ENCODE measurements at regions not wholly inside any gene's neighbourhood (a gene's known extent, or its start where the extent isn't known, plus 50 kb on each side); places are given as distances from the start of the nearest gene placed in this dataset.
A peak's percentile ranks its signal among the peaks of the same experiment; 100 is the strongest.
"Not testable (repeated sequence)": the region's sequence is repeated elsewhere in the genome, so short reads cannot be mapped to it uniquely, and the experiment has no call there.

DNA sequence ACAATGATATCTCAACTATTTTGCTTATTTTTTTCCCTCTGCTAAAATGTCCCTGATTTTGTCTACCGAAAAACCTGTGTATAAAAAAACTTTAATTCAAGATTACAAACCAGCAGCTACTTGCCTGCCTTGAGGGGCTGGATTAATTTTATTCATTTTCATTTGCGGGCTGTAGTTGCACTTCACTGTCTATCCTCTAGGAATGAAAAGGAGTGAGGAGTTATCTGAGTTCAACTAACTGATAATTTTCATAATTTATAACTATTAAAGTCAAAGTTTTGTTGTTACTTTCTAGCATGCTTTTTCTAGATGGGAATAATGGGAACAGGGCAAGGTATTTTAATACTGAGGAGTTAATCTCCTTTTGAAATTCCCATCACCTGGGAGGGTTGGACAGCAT is 50.3 kb upstream of the AGTPBP1 start:
- FAIRE-seq: peak; percentile 88

DNA sequence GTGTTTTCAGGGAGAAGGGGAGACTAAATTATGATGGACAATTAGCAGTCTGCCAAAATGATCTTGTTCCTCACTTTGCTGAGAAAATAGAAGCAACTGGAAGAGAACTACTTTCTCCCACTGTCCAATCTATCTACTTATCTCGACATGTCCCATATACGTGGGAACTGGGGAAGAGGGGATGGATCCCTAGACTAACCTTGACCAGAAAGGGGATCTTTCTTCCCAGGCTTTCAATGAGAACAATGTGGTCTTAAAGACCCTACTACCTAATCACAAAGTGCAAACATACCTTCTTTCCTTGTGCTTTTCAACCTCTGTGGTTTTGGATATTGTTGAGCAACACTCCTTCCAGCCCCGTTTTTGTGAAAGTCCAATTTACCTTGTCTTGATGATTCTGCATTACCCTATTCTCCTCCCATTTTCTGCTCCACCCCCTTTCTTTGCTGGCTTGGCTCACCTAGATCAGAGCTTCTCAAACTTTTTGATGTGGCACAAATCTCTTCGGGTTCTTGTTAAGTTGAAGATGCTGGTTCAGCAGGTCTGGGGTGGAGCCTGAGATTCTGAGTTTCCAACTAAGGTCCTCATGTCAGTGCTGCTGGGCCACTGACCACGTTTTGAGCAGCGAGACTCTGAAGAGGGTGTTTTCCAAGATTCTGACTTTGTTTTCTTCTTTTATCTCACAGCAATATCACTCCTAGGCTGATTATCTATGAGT is 61.4 kb upstream of the AGTPBP1 start:
- not testable (repeated sequence) for FAIRE-seq

DNA sequence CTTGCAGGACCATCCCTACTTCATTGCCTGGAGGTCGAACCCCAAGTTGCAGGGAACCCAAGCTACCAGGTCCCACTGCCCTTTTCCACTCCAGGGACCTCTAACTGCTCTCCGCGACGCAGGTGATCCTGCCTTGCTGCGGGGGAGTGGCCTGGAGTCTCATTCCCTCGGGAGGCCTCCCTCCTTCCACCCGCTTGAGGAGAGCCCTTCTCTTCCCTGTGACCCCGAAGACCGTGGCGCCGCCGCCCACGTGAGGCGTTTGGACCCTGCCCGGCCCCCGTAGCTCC is 63.0 kb upstream of the AGTPBP1 start:
- not testable (repeated sequence) for FAIRE-seq

DNA sequence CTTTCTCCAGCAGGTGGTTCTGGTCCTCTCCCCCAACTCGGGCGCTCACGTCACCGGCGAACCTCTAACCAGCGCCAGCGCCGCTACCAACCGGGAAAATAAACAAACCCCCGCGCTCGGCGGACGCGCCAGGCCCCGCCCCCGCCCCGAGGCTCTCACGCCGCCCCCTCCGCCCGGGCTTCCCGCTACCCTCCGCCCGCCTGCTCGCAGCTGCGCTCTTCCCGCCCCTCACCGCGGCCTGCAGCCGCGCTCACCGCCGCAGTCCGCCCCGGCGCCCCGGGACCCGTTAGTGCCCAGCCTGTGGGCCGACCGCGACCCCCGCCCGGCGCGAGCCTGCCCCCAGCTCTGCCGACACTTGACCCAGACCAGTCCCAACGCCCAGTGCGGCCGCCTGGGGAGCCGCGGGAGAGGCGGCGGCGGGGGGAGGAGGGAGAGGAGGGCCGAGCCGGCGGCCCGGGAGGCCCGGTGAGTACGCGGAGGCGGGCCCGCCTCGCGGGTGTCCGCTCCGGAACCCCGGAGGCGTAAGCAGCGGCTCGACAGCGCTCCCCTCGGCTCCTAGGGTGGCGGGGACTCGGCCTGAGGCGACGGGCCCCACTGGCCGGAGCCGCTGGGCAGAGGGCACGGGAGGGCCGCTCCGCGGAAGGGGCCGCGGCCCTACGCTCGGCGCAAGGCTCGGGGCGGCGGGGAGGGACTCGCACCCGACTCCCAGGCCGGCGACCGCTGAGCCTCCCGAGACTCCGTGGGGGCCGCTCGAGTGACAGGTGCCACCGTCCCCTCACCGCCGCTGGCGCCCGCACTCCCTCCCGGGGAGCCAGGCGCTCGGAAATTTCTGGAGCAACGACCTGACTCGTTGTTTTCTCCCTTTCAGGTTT is 63.6 kb upstream of the AGTPBP1 start:
- FAIRE-seq: not testable (repeated sequence)

DNA sequence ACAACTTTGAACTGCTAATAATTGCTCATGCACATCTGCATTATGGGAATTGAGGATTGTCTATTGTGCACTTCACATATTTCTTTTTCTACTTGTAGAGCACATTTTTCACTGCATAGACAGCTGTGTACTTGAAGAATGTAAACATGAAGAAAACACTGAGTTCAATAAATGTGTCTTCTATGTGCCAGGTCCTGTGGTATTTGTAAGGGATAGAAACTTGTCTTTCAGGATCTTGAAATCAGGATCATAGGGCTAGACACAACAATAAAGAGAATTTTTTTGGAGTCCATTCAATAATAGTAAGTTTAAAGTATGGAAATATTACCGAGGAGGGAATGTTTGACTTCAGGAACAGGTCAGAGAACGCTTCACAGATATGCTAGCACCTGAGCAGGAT is 66.6 kb upstream of the AGTPBP1 start:
- not testable (repeated sequence) for FAIRE-seq

DNA sequence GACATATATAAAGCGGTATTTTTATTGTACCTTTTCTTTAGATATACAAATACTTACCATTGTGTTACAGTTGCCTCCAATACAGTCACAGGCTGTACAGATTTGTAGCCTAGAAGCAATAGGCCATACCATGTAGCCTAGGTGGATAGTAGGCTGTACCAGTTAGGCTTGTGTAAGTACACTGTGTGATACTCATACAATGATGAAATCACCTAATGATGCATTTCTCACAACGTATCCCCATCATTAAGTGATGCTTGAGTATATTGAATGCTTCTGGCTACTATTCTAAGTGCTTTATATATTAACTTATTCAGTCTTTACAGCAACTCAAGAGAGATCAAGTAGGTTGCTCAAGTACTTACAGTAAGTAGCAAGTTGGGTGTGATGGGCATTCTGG is 71.6 kb upstream of the AGTPBP1 start:
- not testable (repeated sequence) for FAIRE-seq

DNA sequence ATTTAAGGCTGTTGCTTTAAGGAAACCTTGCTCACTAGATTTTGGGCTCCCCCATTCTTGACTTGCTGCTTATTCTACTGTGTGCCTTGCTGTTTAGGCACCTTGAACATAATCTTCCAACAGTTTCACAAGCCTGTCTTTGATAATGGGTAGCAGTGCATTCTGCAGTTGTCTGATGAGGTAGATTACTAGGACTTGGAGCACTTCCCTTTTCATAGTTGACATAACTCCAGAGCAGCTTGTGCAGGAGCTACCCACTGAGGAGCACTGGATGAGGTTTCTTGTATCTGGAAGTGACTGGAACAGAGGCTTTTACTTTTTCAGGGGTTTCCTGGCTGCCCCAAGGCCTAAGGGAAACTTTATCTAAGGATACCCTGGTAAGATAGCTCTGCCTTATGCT is 73.0 kb upstream of the AGTPBP1 start:
- FAIRE-seq: not testable (repeated sequence)

DNA sequence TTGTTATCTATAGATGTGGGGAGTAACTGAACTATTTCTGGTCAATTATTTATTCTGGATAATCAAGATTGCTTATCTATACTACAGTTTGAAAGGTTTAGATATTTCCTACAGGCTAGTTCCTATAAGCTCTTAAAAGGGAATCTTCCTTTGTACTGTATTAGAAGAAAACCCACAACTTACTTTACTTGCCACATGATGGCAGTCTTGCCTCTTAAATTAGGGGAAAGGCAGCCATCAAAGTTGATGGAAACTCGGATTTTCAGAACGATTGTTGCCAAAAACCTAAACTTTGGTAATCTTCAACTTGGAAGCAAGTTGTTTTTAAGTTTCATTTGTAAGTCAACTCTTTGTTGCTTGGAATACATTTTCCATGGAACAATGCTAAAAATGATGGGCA is 77.2 kb upstream of the AGTPBP1 start:
- FAIRE-seq: peak; percentile 99

DNA sequence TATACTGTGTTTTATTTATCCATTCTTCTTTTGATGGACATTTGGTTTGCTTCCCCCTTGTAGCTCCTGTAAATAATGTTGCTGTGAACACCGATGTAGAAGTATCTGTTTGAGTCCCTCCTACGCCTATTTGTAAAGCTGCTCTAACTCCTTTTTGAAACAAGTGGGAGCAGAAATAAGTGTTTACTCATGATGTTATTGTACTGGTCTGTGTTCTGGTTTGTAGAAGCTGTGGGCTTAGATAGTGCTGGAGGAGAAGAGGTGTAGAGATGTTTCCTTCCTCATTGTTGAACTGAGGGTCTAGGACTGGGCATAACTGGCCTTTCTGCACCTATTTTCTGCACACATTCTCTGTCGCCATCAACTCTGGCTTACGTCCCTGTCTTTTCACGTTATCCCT is 78.8 kb upstream of the AGTPBP1 start:
- not testable (repeated sequence) for FAIRE-seq

DNA sequence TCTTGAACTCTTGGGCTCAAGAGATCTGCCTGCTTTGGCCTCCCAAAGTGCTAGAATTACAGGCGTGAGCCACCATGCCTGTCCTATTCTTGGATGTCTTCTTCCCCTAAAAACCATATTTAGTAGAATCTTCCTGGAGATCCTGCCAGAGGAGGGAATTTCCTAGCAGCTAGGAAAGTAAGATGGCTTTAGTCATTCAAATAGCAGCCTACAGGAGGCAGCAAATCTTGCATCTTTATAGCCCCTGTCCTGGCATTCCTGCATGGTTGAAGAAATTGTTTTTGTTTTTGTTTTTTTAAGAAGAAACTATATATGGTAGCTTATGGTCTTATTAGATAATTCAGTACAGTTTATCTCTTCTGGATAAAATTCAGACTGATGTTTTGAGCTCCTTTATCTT is 83.2 kb upstream of the AGTPBP1 start:
- peak; percentile 91 for FAIRE-seq

DNA sequence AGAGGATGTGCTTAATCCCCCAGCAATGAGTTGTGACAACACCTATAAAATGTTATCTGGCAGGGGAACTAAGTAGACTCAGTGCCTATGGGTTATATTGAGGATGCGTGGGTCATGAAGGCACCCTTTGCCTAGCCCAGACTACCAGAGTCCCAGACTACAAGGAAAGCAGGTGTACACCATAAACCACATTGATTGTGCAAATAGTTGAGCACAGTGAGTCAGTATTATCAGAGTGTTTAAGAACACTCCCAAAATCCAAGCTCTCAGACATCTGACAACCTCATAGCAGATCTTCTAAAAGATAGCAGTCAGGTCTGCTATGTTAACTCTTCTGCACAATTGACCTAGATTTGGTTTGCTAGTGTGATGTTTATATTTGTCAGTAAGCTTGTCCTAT is 92.8 kb upstream of the AGTPBP1 start:
- not testable (repeated sequence) for FAIRE-seq

DNA sequence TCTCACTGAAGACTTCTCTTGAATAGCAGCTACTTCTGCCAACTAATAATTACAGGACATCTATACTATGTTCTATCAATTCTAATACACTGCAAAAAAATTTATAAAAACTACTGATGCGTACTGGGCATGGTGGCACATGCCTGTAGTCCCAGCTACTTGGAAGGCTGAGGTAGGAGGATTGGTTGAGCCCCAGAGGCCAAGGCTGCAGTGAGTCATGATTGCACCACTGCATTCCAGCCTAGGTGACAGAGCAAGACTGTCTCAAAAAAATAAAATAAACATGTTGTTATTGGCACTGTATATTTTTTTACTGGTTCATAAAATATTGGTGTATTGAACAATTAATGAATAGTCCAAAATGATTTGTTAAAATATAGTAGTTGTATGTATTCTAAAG is 97.0 kb upstream of the NAA35 start:
- FAIRE-seq: not testable (repeated sequence)

DNA sequence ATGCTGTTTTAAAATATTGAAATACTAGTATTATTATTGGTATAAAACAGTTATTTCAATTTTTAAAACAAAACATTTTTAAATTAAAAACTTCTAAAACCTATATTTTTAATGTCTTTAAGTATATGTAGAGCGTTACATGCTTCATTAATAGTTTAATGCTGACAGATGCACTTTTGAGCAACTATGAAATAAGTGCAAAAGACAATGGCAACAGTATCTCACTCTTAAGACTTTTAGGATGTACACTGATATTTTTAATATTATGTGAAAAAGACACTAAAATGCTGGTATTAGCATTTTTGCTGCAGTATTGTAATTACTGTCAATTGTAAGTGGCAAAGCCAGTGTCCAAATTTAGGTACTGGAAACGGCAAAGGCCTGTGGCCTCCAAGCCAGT is 93.2 kb upstream of the NAA35 start:
- FAIRE-seq: not testable (repeated sequence)

DNA sequence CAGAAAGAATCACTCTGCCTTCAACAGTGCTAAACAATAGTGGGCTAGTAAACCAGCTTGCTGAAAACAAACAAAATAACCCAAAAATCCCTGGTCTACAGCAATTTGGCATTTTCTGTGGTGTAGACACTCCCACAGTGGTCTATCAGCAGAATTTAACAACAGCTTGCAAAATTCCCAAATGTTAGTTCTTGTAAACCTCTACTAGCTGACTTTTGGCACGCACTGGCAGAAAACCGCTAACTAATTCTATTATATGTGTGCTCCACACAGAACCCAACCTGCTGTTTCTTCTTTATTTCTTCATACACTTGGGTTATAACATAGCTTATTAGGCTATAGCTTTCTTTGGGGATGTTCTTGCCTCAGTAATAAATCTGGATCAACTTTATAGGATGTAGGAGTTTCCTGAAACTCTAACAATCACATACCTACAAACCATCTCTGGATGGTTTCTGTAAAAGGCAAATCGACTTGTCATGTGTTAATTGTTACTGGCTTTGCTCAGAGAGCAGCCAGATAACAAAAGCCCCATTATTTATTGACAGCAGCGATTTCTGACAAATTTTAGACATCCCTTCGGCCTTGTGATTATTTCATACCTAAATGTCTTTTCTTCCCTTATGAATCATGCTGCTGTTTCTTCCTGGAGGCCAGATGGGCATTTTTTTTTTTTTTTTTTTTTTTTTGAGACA is 82.7 kb upstream of the NAA35 start:
- FAIRE-seq: no peak

DNA sequence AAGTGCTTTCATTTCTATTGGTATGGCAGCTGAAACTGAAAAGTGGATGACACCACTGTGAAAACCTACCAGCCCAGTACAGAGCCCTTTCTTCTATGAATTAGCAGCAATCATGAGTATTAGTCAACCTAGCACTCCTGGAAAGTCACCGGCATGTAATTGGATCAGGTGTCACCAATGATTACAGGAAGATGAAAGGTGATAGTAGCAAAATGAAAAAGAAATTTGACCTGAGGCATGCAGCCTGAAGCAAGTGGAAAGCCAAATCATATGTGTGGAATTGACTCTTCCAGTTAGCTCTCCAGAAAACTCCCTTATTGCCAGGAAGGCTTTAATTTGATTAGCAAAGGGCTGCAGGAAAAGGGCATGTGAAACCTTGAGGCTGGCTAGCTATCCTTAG is 81.2 kb upstream of the NAA35 start:
- FAIRE-seq: no peak

DNA sequence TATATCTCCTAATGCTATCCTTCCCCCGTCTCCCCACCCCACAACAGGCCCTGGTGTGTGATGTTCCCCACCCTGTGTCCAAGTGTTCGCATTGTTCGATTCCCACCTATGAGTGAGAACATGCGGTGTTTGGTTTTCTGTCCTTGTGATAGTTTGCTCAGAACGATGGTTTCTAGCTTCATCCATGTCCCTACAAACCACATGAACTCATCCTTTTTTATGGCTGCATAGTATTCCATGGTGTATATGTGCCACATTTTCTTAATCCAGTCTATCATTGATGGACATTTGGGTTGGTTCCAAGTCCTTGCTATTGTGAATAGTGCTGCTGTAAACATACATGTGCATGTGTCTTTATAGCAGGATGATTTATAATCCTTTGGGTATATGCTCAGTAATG is 79.1 kb upstream of the NAA35 start:
- not testable (repeated sequence) for FAIRE-seq

DNA sequence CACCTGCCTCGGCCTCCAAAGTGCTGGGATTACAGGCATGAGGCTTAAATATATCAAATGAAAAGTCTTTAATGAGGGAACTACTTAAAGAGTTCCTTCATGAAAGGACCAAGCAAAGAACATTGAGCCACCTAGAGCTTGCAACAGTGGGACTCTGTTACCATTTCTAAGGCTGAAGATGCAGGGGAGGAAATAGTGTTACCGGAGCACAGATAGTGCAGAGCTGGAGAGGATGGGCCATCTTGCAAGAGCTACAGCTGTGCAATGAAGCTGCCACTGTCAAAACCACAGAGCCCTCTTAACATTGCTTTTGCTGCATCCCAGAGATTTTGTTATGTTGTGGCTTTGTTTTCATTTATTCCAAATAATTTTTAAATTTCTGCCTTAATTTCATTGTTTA is 77.1 kb upstream of the NAA35 start:
- FAIRE-seq: no peak

DNA sequence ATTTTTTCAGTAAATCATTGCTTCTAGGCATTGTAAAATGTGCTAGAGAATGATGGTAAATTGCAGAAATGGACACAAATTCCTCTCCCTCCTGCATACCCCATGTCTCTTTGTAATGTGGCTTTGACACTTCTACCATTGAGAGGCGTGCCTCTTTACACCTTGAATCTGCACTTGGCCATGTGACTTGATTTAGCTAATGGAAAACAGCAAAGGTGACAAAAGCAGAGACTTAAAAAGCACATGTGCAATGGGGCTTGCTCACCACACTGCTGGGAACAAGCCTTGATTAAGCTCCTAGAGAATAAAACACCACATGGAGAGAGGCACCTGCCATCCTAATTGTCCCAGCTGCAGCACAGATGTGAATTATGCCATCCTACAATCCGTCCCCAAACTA is 69.9 kb upstream of the NAA35 start:
- FAIRE-seq: no peak

DNA sequence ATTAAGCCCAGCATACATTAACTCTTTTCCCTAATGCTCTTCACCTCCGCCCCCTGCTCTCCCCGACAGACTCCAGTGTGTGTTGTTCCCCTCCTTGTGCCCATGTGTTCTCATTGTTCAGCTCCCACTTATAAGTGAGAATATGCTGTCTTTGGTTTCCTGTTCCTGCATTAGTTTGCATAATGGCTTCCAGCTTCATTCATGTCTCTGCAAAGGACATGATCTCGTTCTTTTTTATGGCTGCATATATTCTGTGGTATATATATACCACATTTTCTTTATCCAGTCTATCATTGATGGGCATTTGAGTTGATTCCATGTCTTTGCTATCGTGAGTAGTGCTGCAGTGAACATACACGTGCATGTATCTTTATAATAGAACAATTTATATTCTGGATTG is 69.3 kb upstream of the NAA35 start:
- not testable (repeated sequence) for FAIRE-seq

DNA sequence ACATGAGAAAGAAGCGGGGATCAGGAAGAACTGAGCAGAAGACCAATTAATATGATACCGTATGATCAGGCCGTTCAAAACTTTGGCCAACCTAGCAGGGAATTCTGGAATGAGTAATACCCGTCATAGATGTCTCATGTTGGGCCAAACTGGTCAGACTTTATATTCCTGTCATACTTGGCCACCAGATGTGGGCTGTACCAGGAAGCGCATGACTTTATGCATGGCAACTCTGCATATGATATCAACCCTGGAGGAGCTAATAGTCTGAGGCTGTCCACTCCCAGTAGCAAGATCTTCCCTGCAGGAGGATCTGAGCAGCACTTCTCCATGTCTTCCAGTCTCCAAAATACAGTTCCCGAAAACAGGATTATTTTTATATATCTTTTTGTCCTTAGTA is 68.5 kb upstream of the NAA35 start:
- FAIRE-seq: no peak

DNA sequence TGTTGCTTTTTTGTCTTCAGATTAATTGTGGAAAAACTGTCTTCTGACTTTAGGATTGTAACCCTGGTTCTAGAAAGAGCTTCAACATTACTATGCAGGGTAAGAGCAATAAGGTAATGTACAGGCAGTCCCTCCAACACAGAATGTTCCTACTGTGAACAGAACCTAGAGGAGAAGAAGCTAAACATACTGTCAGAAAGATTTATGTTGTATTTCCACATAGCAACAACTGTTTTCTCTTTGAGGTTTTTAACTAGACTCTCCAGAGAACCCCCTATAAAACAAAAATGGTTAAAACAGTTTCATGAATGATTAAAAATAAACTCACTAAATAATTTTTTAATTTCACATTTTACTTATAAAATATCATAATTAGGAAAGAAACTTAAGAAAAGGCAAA is 64.3 kb upstream of the NAA35 start:
- FAIRE-seq: peak; percentile 72

DNA sequence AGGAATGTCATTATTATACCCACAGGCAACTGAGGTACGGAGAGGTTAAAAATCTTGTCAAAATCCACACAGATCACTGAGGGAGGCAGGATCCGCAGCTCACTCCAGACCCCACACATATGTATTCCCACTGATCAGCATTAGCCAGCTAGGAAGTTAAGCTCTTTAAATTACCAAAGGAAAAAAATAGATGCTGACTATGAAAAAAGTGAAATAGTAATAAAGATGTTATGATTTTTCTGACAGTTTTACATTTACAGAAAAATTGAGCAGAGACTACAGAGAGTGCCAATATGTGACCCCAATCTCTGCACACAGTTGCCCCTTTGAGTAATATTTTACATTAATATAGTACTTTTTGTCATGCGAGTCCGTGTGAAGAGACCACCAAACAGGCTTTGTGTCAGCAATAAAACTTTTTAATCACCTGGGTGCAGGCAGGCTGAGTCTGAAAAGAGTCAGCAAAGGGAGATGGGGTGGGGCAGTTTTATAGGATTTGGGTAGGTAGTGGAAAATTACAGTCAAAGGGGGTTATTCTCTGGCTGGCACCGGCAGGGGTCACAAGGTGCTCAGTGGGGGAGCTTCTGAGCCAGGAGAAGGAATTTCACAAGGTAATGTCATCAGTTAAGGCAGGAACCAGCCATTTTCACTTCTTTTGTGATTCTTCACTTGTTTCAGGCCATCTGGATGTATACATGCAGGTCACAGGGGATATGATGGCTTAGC is 61.9 kb upstream of the NAA35 start:
- not testable (repeated sequence) for FAIRE-seq

DNA sequence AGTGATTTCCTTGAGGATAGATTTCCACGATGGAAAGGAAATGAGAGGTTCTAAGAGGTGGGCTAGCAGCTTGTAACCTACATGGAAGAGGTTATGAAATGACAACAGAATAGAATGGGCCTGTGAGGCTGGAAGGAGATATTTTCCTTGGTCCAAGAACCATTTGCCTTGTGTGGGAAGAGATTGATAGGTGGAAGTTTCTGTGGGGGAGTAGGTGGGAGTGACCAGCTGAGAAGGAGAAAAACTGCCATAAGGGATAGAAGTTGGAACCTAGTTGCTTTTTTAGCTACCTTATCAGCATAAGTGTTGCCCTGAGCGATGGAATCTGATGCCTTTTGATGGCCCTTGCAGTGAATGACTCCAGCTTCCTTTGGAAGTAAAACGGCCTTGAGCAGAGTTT is 60.4 kb upstream of the NAA35 start:
- FAIRE-seq: not testable (repeated sequence)
